ENCODE measurements at regions not wholly inside any gene's neighbourhood (a gene's known extent, or its start where the extent isn't known, plus 50 kb on each side); places are given as distances from the start of the nearest gene placed in this dataset.

GRCh38 chr18:55777666-55778304 is 189.8 kb upstream of the TCF4 start:
- TF ChIP-seq, protein P1, sequence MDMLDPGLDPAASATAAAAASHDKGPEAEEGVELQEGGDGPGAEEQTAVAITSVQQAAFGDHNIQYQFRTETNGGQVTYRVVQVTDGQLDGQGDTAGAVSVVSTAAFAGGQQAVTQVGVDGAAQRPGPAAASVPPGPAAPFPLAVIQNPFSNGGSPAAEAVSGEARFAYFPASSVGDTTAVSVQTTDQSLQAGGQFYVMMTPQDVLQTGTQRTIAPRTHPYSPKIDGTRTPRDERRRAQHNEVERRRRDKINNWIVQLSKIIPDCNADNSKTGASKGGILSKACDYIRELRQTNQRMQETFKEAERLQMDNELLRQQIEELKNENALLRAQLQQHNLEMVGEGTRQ (IDR thresholded peaks at IDR 0.05; ENCODE audit: low read length) = no peak
- TF ChIP-seq, protein P2, sequence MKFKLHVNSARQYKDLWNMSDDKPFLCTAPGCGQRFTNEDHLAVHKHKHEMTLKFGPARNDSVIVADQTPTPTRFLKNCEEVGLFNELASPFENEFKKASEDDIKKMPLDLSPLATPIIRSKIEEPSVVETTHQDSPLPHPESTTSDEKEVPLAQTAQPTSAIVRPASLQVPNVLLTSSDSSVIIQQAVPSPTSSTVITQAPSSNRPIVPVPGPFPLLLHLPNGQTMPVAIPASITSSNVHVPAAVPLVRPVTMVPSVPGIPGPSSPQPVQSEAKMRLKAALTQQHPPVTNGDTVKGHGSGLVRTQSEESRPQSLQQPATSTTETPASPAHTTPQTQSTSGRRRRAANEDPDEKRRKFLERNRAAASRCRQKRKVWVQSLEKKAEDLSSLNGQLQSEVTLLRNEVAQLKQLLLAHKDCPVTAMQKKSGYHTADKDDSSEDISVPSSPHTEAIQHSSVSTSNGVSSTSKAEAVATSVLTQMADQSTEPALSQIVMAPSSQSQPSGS (IDR thresholded peaks at IDR 0.05; ENCODE audit: low read length) = no peak
- TF ChIP-seq, protein P3, sequence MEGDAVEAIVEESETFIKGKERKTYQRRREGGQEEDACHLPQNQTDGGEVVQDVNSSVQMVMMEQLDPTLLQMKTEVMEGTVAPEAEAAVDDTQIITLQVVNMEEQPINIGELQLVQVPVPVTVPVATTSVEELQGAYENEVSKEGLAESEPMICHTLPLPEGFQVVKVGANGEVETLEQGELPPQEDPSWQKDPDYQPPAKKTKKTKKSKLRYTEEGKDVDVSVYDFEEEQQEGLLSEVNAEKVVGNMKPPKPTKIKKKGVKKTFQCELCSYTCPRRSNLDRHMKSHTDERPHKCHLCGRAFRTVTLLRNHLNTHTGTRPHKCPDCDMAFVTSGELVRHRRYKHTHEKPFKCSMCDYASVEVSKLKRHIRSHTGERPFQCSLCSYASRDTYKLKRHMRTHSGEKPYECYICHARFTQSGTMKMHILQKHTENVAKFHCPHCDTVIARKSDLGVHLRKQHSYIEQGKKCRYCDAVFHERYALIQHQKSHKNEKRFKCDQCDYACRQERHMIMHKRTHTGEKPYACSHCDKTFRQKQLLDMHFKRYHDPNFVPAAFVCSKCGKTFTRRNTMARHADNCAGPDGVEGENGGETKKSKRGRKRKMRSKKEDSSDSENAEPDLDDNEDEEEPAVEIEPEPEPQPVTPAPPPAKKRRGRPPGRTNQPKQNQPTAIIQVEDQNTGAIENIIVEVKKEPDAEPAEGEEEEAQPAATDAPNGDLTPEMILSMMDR (IDR thresholded peaks at IDR 0.05; ENCODE audit: control extremely low read depth in 1 of 3, insufficient read depth in 1 of 3, low read depth in 1 of 3, low read length in 3 of 3) = no peak
- TF ChIP-seq EZH2 (IDR thresholded peaks at IDR 0.05; ENCODE audit: low read depth, low read length, severe bottlenecking) (no peak), POLR2AphosphoS5 (IDR thresholded peaks at IDR 0.05; ENCODE audit: low read depth, low read length) (no peak), SIN3A (conservative IDR thresholded peaks at IDR 0.05 in 1 of 2, IDR thresholded peaks at IDR 0.05 in 1 of 2; ENCODE audit: low read depth in 1 of 2, low read length in 2 of 2) (no peak), SRF (IDR thresholded peaks at IDR 0.05; ENCODE audit: low read depth, low read length) (no peak), TAF1 (IDR thresholded peaks at IDR 0.05; ENCODE audit: low read depth, low read length) (no peak), CHD1 (IDR thresholded peaks at IDR 0.05; ENCODE audit: low read depth, low read length) (no peak), ATF3 (IDR thresholded peaks at IDR 0.05; ENCODE audit: insufficient read depth, low read depth, low read length) (no peak), CBX5 (IDR thresholded peaks at IDR 0.05; ENCODE audit: low read depth, low read length) (no peak), RFX5 (IDR thresholded peaks at IDR 0.05; ENCODE audit: borderline replicate concordance, low read depth, low read length) (no peak)

Measured in H1 (cell line).